HUES64 (cell line): ENCODE measurements at regions not wholly inside any gene's neighbourhood (a gene's known extent, or its start where the extent isn't known, plus 50 kb on each side); places are given as distances from the start of the nearest gene placed in this dataset.

Experiments
- H3K27ac ChIP-seq: 2 replicates; pipeline ENCODE4 v1.7.0; 2013; ENCODE audit warnings: low read depth, low read length, inconsistent platforms
- H3K27me3 ChIP-seq: 2 replicates; pipeline ENCODE4 v1.6.1; 2013; ENCODE audit warnings: mild to moderate bottlenecking, low read length; ENCODE audit not compliant: insufficient read depth
- H3K36me3 ChIP-seq: 2 replicates; pipeline ENCODE4 v1.6.1; 2013; ENCODE audit warnings: mild to moderate bottlenecking, low read length; ENCODE audit not compliant: insufficient read depth
- H3K4me1 ChIP-seq: 2 replicates; pipeline ENCODE4 v1.6.1; 2013; ENCODE audit warnings: mild to moderate bottlenecking, low read length, moderate library complexity; ENCODE audit not compliant: insufficient read depth
- H3K4me3 ChIP-seq: 2 replicates; pipeline ENCODE4 v1.5.1; 2013; ENCODE audit warnings: mild to moderate bottlenecking, low read length, moderate library complexity
- H3K9ac ChIP-seq: 2 replicates; pipeline ENCODE4 v1.6.1; 2013; ENCODE audit warnings: mild to moderate bottlenecking, low read depth, low read length
- H3K9me3 ChIP-seq: 2 replicates; pipeline ENCODE4 v1.6.1; 2013; ENCODE audit warnings: low read depth, low read length; ENCODE audit not compliant: insufficient read depth
- WGBS: fragments of 150-250, 120-280 bp; methylation state at CpG from one replicate; pipeline ENCODE4 v1.1.7; 2013; ENCODE audit warnings: missing lambda C conversion rate; 5-methylcytosine and 5-hydroxymethylcytosine counted together

- Histone ChIP-seq H3K4me3 (no peak overlapping the region), H3K9ac (no peak overlapping the region), H3K27ac (no peak overlapping the region), H3K36me3 (no peaks in the 10 kb centered on the region), H3K27me3 (no peaks in the 10 kb centered on the region), H3K4me1 (peaks cover 3% of the 10 kb centered on the region; the same call in 1 of the 2 replicates), H3K9me3 (no peaks in the 10 kb centered on the region)
- 92% methylated on average over 6 of the region's 6 CpGs for WGBS
These were observed 52.3 kb downstream of the PLEKHG1 start for GRCh38 chr6:150651808-150652470.

GRCh38 chr6:150652848-150653613 is 53.3 kb downstream of the PLEKHG1 start:
- Histone ChIP-seq H3K27me3 (no peaks in the 10 kb centered on the region), H3K4me1 (no peaks in the 10 kb centered on the region; the same call in 1 of the 2 replicates), H3K36me3 (no peaks in the 10 kb centered on the region), H3K27ac (no peak overlapping the region), H3K9me3 (no peaks in the 10 kb centered on the region), H3K9ac (no peak overlapping the region), H3K4me3 (no peak overlapping the region)
- WGBS = 95% methylated on average over 7 of the region's 7 CpGs

GRCh38 chr6:150654608-150655007 is 54.9 kb downstream of the PLEKHG1 start:
- Histone ChIP-seq H3K27ac (no peak overlapping the region), H3K4me1 (no peaks in the 10 kb centered on the region; the same call in 1 of the 2 replicates), H3K36me3 (no peaks in the 10 kb centered on the region), H3K9ac (no peak overlapping the region), H3K9me3 (no peaks in the 10 kb centered on the region), H3K27me3 (no peaks in the 10 kb centered on the region), H3K4me3 (no peak overlapping the region)
- 96% methylated on average over 3 of the region's 3 CpGs for WGBS

- no peaks in the 10 kb centered on the region for H3K27me3 ChIP-seq
- H3K9ac ChIP-seq = no peak overlapping the region
- H3K4me3 ChIP-seq = no peak overlapping the region
- no peak overlapping the region for H3K27ac ChIP-seq
- H3K9me3 ChIP-seq = no peaks in the 10 kb centered on the region
- H3K4me1 ChIP-seq = no peaks in the 10 kb centered on the region
- H3K36me3 ChIP-seq = no peaks in the 10 kb centered on the region
- 85% methylated on average over 1 of the region's 1 CpG for WGBS
These were observed 56.5 kb downstream of the PLEKHG1 start for GRCh38 chr6:150656156-150656555.

- H3K4me3 ChIP-seq = no peak overlapping the region
- 86% methylated on average over 1 of the region's 1 CpG for WGBS
- H3K36me3 ChIP-seq = no peaks in the 10 kb centered on the region
- no peak overlapping the region for H3K27ac ChIP-seq
- H3K9ac ChIP-seq = no peak overlapping the region
- no peaks in the 10 kb centered on the region for H3K9me3 ChIP-seq
- no peaks in the 10 kb centered on the region for H3K4me1 ChIP-seq
- H3K27me3 ChIP-seq = no peaks in the 10 kb centered on the region
These were observed 58.7 kb downstream of the PLEKHG1 start for GRCh38 chr6:150658421-150658820.

GRCh38 chr6:150659046-150659763 is 59.5 kb downstream of the PLEKHG1 start:
- no peaks in the 10 kb centered on the region for H3K27me3 ChIP-seq
- no peaks in the 10 kb centered on the region for H3K9me3 ChIP-seq
- 91% methylated on average over 5 of the region's 6 CpGs for WGBS
- no peak overlapping the region for H3K27ac ChIP-seq
- H3K4me3 ChIP-seq = no peak overlapping the region
- no peaks in the 10 kb centered on the region for H3K36me3 ChIP-seq
- no peak overlapping the region for H3K9ac ChIP-seq
- no peaks in the 10 kb centered on the region for H3K4me1 ChIP-seq

- H3K36me3 ChIP-seq = no peaks in the 10 kb centered on the region
- no peaks in the 10 kb centered on the region for H3K9me3 ChIP-seq
- H3K4me1 ChIP-seq = no peaks in the 10 kb centered on the region
- H3K27me3 ChIP-seq = no peaks in the 10 kb centered on the region
- H3K9ac ChIP-seq = no peak overlapping the region
- 99% methylated on average over 4 of the region's 4 CpGs for WGBS
- no peak overlapping the region for H3K4me3 ChIP-seq
- H3K27ac ChIP-seq = no peak overlapping the region
These were observed 61.7 kb downstream of the PLEKHG1 start for GRCh38 chr6:150661216-150662007.

- Histone ChIP-seq H3K36me3 (no peaks in the 10 kb centered on the region), H3K4me1 (no peaks in the 10 kb centered on the region; the same call in 1 of the 2 replicates), H3K9me3 (no peaks in the 10 kb centered on the region), H3K27ac (no peak overlapping the region), H3K27me3 (no peaks in the 10 kb centered on the region), H3K9ac (no peak overlapping the region), H3K4me3 (no peak overlapping the region)
- WGBS = 98% methylated on average over 4 of the region's 5 CpGs
These were observed 63.1 kb downstream of the PLEKHG1 start for GRCh38 chr6:150662814-150663213.

- H3K27me3 ChIP-seq = no peaks in the 10 kb centered on the region
- 95% methylated on average over 3 of the region's 3 CpGs for WGBS
These were observed 64.4 kb downstream of the PLEKHG1 start for GRCh38 chr6:150664091-150664490.

GRCh38 chr6:150666071-150666470 is 66.4 kb downstream of the PLEKHG1 start:
- no peak overlapping the region for H3K27ac ChIP-seq
- no peak overlapping the region for H3K4me3 ChIP-seq
- H3K9ac ChIP-seq = no peak overlapping the region
- no peaks in the 10 kb centered on the region for H3K9me3 ChIP-seq
- no peaks in the 10 kb centered on the region for H3K27me3 ChIP-seq
- WGBS = 95% methylated on average over 5 of the region's 5 CpGs
- no peaks in the 10 kb centered on the region for H3K36me3 ChIP-seq
- H3K4me1 ChIP-seq = peaks cover 7% of the 10 kb centered on the region; the same call in 1 of the 2 replicates

More at GRCh38 chr6:150664091-150664490, 64.4 kb downstream of the PLEKHG1 start:
- Histone ChIP-seq H3K27ac (no peak overlapping the region), H3K36me3 (no peaks in the 10 kb centered on the region), H3K4me1 (peaks cover 5% of the 10 kb centered on the region; the same call in 1 of the 2 replicates), H3K4me3 (no peak overlapping the region), H3K9ac (no peak overlapping the region), H3K9me3 (no peaks in the 10 kb centered on the region)
